ENCODE measurements at regions not wholly inside any gene's neighbourhood (a gene's known extent, or its start where the extent isn't known, plus 50 kb on each side); places are given as distances from the start of the nearest gene placed in this dataset.

DNA sequence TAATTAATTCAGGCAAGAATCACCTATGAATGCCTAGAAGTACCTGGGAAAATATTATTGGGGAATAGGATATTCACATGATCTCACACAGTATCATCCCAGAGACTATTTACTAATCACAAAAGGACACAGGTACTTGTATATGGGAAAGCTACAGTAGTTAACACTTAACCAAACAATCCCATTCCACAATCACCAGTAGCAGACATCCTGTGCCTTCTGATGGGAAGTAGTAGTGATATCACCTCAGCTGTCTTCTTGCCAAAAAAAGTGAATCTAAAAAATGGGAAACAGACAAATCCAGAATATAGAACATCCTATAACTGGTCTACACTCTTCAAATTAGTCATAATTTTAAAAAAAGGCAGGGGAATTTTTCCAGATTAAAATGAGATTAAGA is 75.6 kb upstream of the CCDC150 start:
- H3K9ac ChIP-seq (ENCODE audit: low read length) = no peak overlapping the region
- H3K4me1 ChIP-seq (ENCODE audit: insufficient read depth, low read length, severe bottlenecking) = no peaks in the 10 kb centered on the region
- H3K27ac ChIP-seq (ENCODE audit: low read depth, low read length, poor library complexity, severe bottlenecking) = no peak overlapping the region
- no peak for TF ChIP-seq EZH2 (IDR thresholded peaks at IDR 0.05; ENCODE audit: borderline replicate concordance, low read length)
- TF ChIP-seq, protein P1, sequence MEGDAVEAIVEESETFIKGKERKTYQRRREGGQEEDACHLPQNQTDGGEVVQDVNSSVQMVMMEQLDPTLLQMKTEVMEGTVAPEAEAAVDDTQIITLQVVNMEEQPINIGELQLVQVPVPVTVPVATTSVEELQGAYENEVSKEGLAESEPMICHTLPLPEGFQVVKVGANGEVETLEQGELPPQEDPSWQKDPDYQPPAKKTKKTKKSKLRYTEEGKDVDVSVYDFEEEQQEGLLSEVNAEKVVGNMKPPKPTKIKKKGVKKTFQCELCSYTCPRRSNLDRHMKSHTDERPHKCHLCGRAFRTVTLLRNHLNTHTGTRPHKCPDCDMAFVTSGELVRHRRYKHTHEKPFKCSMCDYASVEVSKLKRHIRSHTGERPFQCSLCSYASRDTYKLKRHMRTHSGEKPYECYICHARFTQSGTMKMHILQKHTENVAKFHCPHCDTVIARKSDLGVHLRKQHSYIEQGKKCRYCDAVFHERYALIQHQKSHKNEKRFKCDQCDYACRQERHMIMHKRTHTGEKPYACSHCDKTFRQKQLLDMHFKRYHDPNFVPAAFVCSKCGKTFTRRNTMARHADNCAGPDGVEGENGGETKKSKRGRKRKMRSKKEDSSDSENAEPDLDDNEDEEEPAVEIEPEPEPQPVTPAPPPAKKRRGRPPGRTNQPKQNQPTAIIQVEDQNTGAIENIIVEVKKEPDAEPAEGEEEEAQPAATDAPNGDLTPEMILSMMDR (IDR thresholded peaks at IDR 0.05; ENCODE audit: low read length) = no peak
- no peaks in the 10 kb centered on the region for H4K20me1 ChIP-seq (ENCODE audit: insufficient read depth, low read length)
- no peaks in the 10 kb centered on the region for H3K9me2 ChIP-seq (ENCODE audit: low read depth, low read length)
- no peak overlapping the region for H2AFZ ChIP-seq (ENCODE audit: low read length)
- no peaks in the 10 kb centered on the region for H3K36me3 ChIP-seq (ENCODE audit: insufficient read depth, low read length)
- H3K4me3 ChIP-seq (ENCODE audit: low read depth, low read length, poor library complexity, severe bottlenecking) = no peak overlapping the region
- no peaks in the 10 kb centered on the region for H3K79me2 ChIP-seq (ENCODE audit: insufficient read depth, low read length)
- no peaks in the 10 kb centered on the region for H3K9me3 ChIP-seq (ENCODE audit: low read length)
- no peak overlapping the region for H3K4me2 ChIP-seq (ENCODE audit: low read length)
- H3K27me3 ChIP-seq (ENCODE audit: insufficient read depth, low read length) = no peaks in the 10 kb centered on the region
- H3F3A ChIP-seq (ENCODE audit: insufficient read depth, low read length) = no peaks in the 10 kb centered on the region

DNA sequence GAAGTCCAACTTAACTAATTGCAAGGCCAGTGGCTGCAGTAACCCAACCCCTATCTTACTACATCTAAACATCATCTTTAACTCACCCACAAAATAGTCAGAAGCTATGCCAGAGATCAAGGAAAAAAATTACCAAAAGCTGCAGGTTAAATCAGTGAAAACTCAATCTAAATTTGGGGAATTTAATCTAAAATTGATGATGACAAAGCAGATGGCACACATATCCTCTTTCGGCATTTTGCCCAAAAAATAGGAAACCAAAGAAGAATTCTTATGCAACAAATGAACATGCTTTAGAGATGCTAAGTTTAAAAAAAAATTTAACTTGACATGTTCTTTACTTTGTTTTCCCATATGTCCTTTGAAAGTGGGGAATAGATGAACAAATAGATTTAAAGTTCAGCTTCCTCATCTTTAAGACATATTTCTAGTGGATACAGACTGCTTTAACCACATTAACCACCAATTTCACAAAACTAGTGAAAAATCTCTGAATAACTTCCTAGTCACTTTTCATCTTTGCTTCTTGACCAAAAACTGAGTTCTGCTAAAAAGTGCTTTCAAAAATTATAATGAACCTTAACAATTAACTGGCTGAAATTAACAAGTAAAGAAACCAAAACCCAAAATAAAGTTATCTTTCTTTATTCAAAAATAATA is 74.3 kb upstream of the CCDC150 start:
- no peak overlapping the region for H3K27ac ChIP-seq (ENCODE audit: low read depth, low read length, poor library complexity, severe bottlenecking)
- H3K4me2 ChIP-seq (ENCODE audit: low read length) = no peak overlapping the region
- H3K9me3 ChIP-seq (ENCODE audit: low read length) = no peaks in the 10 kb centered on the region
- no peak overlapping the region for H3K9ac ChIP-seq (ENCODE audit: low read length)
- no peaks in the 10 kb centered on the region for H3K9me2 ChIP-seq (ENCODE audit: low read depth, low read length)
- no peak overlapping the region for H2AFZ ChIP-seq (ENCODE audit: low read length)
- no peaks in the 10 kb centered on the region for H3F3A ChIP-seq (ENCODE audit: insufficient read depth, low read length)
- TF ChIP-seq, protein P1 (IDR thresholded peaks at IDR 0.05; ENCODE audit: low read length) = no peak
- no peak overlapping the region for H3K4me3 ChIP-seq (ENCODE audit: low read depth, low read length, poor library complexity, severe bottlenecking)
- H3K27me3 ChIP-seq (ENCODE audit: insufficient read depth, low read length) = no peaks in the 10 kb centered on the region
- H4K20me1 ChIP-seq (ENCODE audit: insufficient read depth, low read length) = no peaks in the 10 kb centered on the region
- H3K4me1 ChIP-seq (ENCODE audit: insufficient read depth, low read length, severe bottlenecking) = no peaks in the 10 kb centered on the region
- H3K79me2 ChIP-seq (ENCODE audit: insufficient read depth, low read length) = no peaks in the 10 kb centered on the region
- H3K36me3 ChIP-seq (ENCODE audit: insufficient read depth, low read length) = no peaks in the 10 kb centered on the region

DNA sequence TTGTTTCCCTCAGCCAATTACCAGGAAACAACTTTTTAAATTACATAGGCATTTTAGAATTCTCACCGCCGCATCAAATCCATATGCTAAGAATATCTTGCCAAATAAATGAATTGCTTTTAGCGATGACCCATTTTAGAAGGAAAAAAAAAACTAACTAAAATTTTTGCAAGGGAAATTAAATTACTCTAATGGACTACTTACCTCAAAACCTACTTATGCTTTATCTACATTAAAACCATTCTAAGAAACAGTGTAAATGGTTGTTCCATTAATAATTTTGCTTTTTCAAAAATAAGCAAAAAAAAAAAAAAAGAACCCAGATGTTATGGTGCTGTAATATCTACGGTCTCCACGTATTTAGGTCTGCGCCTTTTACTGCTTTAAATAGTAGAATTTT is 73.5 kb upstream of the CCDC150 start:
- Histone ChIP-seq H3K4me1 (ENCODE audit: insufficient read depth, low read length, severe bottlenecking) (no peaks in the 10 kb centered on the region), H3K27me3 (ENCODE audit: insufficient read depth, low read length) (no peaks in the 10 kb centered on the region), H3K4me3 (ENCODE audit: low read depth, low read length, poor library complexity, severe bottlenecking) (no peak overlapping the region), H3K4me2 (ENCODE audit: low read length) (no peak overlapping the region), H3K27ac (ENCODE audit: low read depth, low read length, poor library complexity, severe bottlenecking) (no peak overlapping the region), H2AFZ (ENCODE audit: low read length) (no peak overlapping the region), H3K9me3 (ENCODE audit: low read length) (no peaks in the 10 kb centered on the region), H3K36me3 (ENCODE audit: insufficient read depth, low read length) (no peaks in the 10 kb centered on the region), H3K9ac (ENCODE audit: low read length) (no peak overlapping the region), H4K20me1 (ENCODE audit: insufficient read depth, low read length) (no peaks in the 10 kb centered on the region), H3F3A (ENCODE audit: insufficient read depth, low read length) (no peaks in the 10 kb centered on the region), H3K9me2 (ENCODE audit: low read depth, low read length) (no peaks in the 10 kb centered on the region), H3K79me2 (ENCODE audit: insufficient read depth, low read length) (no peaks in the 10 kb centered on the region)
- TF ChIP-seq, protein P1 (IDR thresholded peaks at IDR 0.05; ENCODE audit: low read length) = no peak
- no peak for TF ChIP-seq EZH2 (IDR thresholded peaks at IDR 0.05; ENCODE audit: borderline replicate concordance, low read length)

All from OCI-LY1 (cell line).